HG02610 (cell line): ENCODE measurements at regions not wholly inside any gene's neighbourhood (a gene's known extent, or its start where the extent isn't known, plus 50 kb on each side); places are given as distances from the start of the nearest gene placed in this dataset.
"Not testable (repeated sequence)": the region's sequence is repeated elsewhere in the genome, so short reads cannot be mapped to it uniquely, and the experiment has no call there.

Experiments
- ATAC-seq: cut with Tn5 transposase; IDR thresholded peaks from one replicate; pipeline ENCODE4 v1.9.1; 2021; ENCODE audit warnings: mild to moderate bottlenecking, moderate library complexity; ENCODE audit not compliant: unreplicated experiment

GRCh38 chr2:52113338-52113737, 1081.4 kb upstream of the NRXN1 start:
- no peak for ATAC-seq

GRCh38 chr2:52112141-52112540, 1080.2 kb upstream of the NRXN1 start:
- ATAC-seq: no peak

GRCh38 chr2:52107124-52107523, 1075.2 kb upstream of the NRXN1 start:
- no peak for ATAC-seq

GRCh38 chr2:52097071-52097470, 1065.1 kb upstream of the NRXN1 start:
- ATAC-seq: no peak

- ATAC-seq: no peak
Observed at GRCh38 chr2:52084759-52085158, 1052.8 kb upstream of the NRXN1 start.

- no peak for ATAC-seq
Observed at GRCh38 chr2:52083214-52083613, 1051.3 kb upstream of the NRXN1 start.

GRCh38 chr2:52082646-52083045, 1050.7 kb upstream of the NRXN1 start:
- no peak for ATAC-seq

GRCh38 chr2:52079602-52080001, 1047.7 kb upstream of the NRXN1 start:
- ATAC-seq: no peak

- peak; percentile 88 for ATAC-seq
Observed at GRCh38 chr2:52077159-52077558, 1045.2 kb upstream of the NRXN1 start.

- ATAC-seq: no peak
Observed at GRCh38 chr2:52074130-52074719, 1042.3 kb upstream of the NRXN1 start.

- ATAC-seq: no peak
Observed at GRCh38 chr2:52072949-52073348, 1041.0 kb upstream of the NRXN1 start.

- ATAC-seq: no peak
Observed at GRCh38 chr2:52070665-52071064, 1038.7 kb upstream of the NRXN1 start.

- ATAC-seq: no peak
Observed at GRCh38 chr2:52064234-52064633, 1032.3 kb upstream of the NRXN1 start.

- no peak for ATAC-seq
Observed at GRCh38 chr2:52054824-52055223, 1022.9 kb upstream of the NRXN1 start.

GRCh38 chr2:52036853-52037252, 1004.9 kb upstream of the NRXN1 start:
- ATAC-seq: no peak

GRCh38 chr2:52036024-52036423, 1004.1 kb upstream of the NRXN1 start:
- no peak for ATAC-seq

GRCh38 chr2:52035391-52035790, 1003.5 kb upstream of the NRXN1 start:
- no peak for ATAC-seq

- ATAC-seq: no peak
Observed at GRCh38 chr2:52034706-52035105, 1002.8 kb upstream of the NRXN1 start.

- no peak for ATAC-seq
Observed at GRCh38 chr2:52022006-52022405, 990.1 kb upstream of the NRXN1 start.

- no peak for ATAC-seq
Observed at GRCh38 chr2:52017646-52018235, 985.8 kb upstream of the NRXN1 start.

- ATAC-seq: not testable (repeated sequence)
Observed at GRCh38 chr2:52006821-52007366, 975.0 kb upstream of the NRXN1 start.

- no peak for ATAC-seq
Observed at GRCh38 chr2:52000151-52000855, 968.4 kb upstream of the NRXN1 start.
